Activated gamma-delta T cell treated with Interleukin-2 at 50 U/mL for 16 hours (primary cell): ENCODE measurements at regions not wholly inside any gene's neighbourhood (a gene's known extent, or its start where the extent isn't known, plus 50 kb on each side); places are given as distances from the start of the nearest gene placed in this dataset.
"Not testable (repeated sequence)": the region's sequence is repeated elsewhere in the genome, so short reads cannot be mapped to it uniquely, and the experiment has no call there.

Experiments used
- DNase-seq: peaks from one replicate; pipeline ENCODE4 v3.0.0-alpha.2; 2020

- not testable (repeated sequence) for DNase-seq
Measured at GRCh38 chr4:155439760-155440159, 63.0 kb upstream of the MAP9 start.

GRCh38 chr4:155434904-155435303, 58.1 kb upstream of the MAP9 start:
- no peak for DNase-seq

GRCh38 chr4:155434366-155434765, 57.6 kb upstream of the MAP9 start:
- no peak for DNase-seq

- DNase-seq: no peak
Measured at GRCh38 chr4:155433636-155434360, 57.0 kb upstream of the MAP9 start.

- DNase-seq: no peak
Measured at GRCh38 chr4:155430895-155431795, 54.4 kb upstream of the MAP9 start.

GRCh38 chr4:155428128-155428527, 51.4 kb upstream of the MAP9 start:
- no peak for DNase-seq

- no peak for DNase-seq
Measured at GRCh38 chr4:155426953-155427352, 50.2 kb upstream of the MAP9 start.
